ENCODE measurements at regions not wholly inside any gene's neighbourhood (a gene's known extent, or its start where the extent isn't known, plus 50 kb on each side); places are given as distances from the start of the nearest gene placed in this dataset.
"Not testable (repeated sequence)": the region's sequence is repeated elsewhere in the genome, so short reads cannot be mapped to it uniquely, and the experiment has no call there.

GRCh38 chr20:63145156-63145555, 70.8 kb downstream of the YTHDF1 start:
- DNase-seq (ENCODE audit: low read depth in 2 of 2) = no peak

DNA sequence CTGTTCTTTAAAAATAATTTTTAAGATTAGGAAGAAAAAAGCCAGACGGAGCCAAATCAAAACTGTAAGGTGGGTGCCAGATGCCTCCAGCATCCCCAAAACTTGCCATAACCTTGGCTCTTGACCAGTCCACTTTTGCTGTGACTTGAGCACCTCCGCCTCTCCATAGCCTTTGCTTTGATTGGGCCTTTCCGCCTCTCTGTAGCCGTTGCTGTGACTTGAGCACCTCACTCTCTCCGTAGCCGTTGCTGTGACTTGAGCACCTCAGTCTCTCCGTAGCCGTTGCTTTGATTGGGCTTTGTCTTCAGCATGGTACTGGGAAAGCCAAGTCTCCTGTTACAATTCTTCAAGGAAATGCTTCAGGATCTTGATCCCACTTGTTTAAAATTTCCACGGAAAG, 73.0 kb downstream of the YTHDF1 start:
- no peak for DNase-seq (ENCODE audit: low read depth in 2 of 2)

GRCh38 chr20:63141531-63141930, 74.4 kb downstream of the YTHDF1 start:
- no peak for DNase-seq (ENCODE audit: low read depth in 2 of 2)

DNA sequence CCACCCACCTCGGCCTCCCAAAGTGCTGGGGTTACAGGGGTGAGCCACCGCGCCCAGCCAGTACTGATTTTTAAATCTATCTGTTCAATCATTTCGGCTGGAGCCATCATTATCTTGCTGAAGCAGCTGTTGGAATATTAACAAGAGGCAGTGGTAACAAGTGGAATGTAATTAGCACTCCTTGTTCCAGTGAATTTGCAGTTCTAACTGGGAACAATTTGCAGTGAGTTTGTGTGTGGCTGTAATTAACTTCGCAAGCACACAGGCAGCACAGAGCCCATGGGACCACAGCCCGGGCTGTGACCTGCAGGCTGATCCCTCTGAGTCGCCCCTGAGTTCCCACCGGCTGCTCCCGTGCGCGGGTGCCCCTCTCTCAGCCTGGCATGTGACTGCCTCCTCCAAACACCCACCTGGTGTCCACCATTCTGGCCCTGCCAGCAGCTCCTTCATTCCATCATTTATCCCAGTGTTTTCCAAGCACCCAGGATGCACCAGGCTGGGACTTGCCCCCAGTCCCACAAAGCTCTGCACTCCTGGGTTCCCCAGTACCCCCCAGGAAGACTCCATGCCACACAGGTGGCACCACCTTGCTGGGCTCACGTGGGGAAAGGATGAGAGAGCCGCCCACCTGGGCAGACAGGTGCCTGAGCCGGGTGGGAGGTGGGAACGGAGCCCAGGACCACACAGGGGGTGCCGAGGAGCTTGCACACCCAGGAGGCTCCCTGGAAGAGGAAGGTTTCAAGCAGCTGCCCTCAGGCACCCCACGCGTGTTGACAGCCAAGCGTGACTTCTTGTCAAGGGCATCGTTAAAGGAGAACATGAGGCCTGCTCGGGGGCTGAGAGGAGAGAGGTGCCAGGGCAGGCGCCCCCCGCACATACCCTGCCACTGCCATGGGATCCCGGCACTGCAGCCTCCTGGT, 75.2 kb downstream of the YTHDF1 start:
- DNase-seq (ENCODE audit: low read depth in 2 of 2) = no peak

GRCh38 chr20:63139837-63140236, 76.1 kb downstream of the YTHDF1 start:
- no peak for DNase-seq (ENCODE audit: low read depth in 2 of 2)

DNA sequence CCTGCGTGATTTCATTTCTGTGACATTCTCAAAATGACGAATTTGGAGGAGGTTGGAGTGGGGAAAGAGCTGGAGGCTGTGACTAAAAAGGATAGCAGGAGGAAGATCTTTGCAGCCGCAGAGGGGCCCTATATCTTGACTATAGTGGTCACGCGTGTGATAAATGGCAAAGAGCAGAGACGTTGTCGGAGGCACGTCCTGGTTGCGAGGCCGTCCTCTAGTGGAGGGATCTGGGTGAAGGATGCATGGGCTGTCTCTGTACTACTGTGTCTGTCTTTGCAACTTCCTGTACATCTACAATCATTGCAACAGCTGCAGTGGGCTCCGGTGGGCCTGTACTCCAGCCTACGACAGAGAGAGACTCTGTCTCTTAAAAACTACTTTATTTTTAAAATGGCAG, 76.6 kb downstream of the YTHDF1 start:
- DNase-seq (ENCODE audit: low read depth in 2 of 2) = no peak

GRCh38 chr20:63138855-63139341, 77.0 kb downstream of the YTHDF1 start:
- DNase-seq (ENCODE audit: low read depth in 2 of 2) = no peak

DNA sequence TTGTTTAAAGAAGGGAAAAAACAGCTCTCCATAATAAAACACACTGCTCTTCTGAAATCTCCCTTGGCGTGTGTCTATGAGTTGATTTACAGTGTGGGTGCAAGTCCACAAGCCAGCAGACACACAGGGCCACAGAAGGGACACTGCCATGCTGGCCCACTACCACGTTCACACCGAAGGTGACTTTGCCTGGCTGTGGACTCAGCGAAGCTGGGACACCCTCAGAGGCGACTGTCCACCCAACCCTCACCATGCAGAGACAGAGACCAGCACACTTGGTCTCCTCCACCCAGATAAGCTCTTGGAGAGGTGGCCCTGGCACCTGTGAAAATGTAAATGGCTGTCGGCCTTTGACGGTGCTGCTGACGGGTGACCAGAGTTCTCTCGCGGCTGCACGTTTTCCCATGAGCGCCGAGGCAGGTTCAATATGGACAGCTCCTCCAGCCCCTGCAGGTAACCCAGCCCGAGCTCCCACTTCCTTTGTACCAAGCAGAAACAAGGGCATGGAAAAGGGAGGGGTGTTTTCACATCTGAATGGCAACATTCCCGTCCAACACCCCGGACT, 78.0 kb downstream of the YTHDF1 start:
- DNase-seq (ENCODE audit: low read depth in 2 of 2) = no peak

DNA sequence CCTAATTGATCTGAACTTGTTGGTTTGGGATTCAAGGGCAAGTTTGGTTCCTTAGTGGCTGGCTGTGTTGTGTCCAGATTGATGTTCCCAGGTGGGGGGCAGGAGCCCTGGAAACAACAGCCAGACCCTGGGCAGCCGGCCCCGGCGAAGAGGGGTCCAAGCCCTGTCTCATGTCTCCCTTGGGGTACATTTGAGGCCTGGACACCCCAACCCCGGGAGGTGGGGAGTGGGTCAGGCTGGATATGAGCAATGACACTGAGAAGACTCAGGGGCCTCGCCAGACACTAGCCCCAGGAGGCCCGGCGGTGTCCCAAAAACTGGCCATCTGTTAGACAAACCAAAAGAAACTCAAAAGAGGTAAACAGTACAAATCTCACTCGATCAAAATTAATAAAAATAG, 79.6 kb downstream of the YTHDF1 start:
- DNase-seq (ENCODE audit: low read depth in 2 of 2) = no peak

DNA sequence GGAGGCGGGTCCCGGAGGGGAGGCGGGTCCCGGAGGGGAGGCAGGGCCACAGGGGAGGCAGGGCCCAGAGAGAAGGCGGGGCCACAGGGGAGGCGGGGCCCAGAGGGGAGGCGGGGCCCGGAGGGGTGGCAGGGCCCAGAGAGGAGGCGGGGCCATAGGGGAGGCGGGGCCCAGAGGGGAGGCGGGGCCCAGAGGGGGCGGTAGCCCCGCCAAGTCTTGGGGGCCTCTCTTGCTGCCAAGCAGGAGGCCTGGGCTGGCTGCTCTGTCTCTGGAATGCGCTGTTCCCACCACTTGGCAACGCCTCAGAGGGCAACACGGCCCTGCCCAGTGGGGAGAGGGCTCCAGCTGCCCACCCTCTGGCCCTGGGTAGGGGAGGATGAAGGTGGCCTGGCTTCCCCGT, 80.5 kb downstream of the YTHDF1 start:
- no peak for DNase-seq (ENCODE audit: low read depth in 2 of 2)

- not testable (repeated sequence) for DNase-seq (ENCODE audit: low read depth in 2 of 2)
These were observed 81.1 kb downstream of the YTHDF1 start for GRCh38 chr20:63134711-63135361.

DNA sequence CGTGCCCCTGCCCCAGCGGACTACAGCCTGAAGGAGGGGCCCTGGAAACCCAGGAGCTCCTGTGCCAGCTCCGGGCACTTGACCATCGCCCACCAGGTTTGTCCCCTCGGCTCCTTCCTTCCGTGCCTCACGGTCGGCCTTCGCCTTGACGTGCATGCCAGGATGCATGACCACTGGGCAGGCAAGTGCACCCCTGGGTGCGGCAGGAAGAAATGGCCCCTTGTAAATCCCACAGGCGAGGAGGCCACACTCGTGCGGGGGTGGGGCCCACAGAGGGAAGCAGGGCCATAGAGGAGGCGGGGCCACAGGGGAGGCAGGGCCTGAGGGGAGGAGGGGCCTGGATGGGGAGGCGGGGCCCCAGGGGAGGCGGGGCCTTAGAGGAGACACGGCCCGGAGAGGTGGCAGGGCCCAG, 81.7 kb downstream of the YTHDF1 start:
- no peak for DNase-seq (ENCODE audit: low read depth in 2 of 2)

DNA sequence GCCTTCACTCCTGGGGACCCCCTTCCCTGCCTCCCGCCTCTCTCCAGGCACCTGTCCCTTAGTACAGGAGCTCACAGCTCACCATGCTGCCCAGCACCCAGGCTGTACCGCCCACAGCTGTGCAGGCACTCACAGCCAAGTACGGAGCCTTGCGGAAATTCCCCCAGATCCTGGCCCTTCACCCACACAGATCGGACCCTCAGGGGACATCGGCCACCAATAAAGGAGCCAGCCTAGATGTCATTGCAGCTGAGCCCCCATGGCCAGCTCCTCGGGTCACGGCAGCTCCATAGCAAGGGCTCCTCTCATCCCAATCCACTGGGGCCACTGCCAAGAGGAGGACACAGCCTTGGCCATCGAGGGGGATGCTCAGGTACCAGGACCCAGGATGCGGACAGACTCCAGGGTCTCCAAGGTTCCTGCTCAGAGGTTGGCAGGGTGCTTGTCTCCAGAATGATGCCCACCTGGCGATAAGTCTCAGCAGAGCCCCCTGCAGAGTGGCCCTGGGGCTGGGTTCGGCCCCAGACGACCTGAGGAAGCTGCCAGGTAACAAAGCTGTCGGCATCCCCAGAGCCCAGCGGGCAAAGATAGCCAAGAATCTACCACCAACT, 82.3 kb downstream of the YTHDF1 start:
- no peak for DNase-seq (ENCODE audit: low read depth in 2 of 2)

DNA sequence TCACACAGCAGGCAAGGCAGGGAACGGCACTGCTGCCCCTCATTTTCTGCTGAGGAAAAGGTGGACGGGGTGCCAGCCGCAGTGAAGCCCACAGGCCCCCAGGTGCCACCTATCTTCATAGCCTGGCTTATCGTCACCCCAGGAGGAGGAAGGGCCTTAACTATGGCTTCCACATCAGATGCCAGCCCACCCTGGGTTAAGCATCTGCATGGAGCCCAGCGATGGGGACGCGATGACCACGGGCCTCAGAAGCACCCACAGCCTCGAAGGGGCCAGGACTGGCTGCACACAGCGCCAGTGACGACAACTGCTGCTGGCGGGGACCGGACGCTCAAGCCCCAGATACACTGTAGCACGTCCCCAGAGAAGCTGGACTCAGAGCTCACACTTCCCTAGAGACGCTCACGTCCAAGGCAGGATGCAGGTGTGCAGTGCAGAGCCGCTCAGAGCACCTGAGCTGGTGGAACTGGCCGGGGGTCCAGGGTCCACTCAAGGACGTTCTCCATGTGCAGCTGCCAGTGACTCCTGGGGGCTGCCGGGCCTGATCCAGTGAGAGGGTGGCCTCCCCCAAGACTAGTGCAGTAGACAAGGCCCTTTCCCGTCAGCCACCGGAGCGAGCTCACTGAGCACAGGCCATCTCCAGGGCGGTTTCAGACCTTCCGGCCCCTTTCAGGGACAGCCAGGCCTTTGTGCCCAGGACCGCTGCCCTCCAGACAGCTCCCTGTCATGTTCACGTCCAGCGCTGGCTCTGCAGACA, 83.0 kb downstream of the YTHDF1 start:
- DNase-seq (ENCODE audit: low read depth in 2 of 2) = no peak

GRCh38 chr20:63132131-63132714, 83.7 kb downstream of the YTHDF1 start:
- no peak for DNase-seq (ENCODE audit: low read depth in 2 of 2)

GRCh38 chr20:63130658-63131577, 85.0 kb downstream of the YTHDF1 start:
- no peak for DNase-seq (ENCODE audit: low read depth in 2 of 2)

DNA sequence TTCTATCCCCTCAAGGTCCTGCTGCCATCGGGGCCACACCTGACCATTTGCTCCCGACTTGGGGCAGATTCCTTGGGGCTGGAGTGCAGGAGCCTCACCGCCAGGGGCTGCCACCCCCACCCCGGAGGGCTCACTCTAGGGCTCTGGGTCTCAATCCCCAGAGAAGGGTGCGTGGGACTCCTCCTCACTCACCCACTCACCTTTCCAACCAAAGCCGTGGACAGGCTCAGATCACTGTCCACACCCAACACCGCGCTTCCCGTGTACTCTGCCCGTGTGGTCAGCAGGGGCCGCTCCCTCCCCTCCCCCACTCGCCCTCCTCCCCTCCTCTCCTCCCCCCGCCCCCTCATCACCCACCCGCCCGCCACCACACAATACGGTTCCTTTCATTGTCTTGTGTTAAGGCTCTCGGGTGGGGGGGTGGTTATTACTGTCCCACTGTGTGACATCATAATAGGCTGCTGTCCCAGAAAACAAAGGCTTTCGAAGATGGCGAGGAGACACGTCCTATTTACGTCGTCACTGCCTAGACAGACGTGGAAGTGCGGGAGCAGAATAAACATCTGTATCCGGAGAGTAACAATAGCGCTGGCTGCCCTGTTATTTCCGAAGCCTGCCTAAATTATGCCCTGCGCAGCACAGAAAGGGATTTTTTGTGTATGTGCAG, 85.8 kb downstream of the YTHDF1 start:
- no peak for DNase-seq (ENCODE audit: low read depth in 2 of 2)

DNA sequence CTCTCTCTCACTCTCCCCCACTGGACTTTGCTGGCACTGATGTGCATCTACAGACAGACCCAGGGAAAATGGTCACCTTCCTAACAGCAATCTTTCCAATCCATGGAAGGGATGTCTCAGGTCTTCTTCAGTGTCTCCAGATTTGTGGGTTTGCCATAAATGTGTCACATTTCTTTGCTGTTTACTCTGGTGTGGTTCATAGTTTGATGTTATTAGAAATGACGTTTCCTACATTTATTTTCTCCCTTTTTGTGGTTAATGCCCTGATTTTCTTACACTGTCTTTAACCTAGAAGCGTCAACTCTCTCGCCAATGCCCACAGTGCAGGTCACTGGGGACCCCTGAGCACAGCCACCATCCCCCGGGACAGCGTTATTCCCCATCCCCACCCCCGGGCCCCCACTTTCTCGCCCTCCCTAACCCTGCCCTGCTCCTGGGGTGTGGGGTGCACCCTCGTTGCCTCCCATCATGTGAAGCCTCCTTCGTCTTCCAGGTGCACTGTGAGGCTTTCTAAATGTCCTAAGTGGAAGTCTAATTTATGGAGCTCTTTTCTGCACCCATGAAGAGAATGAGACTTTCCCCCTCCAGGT, 86.5 kb downstream of the YTHDF1 start:
- DNase-seq (ENCODE audit: low read depth in 2 of 2) = no peak

- no peak for DNase-seq (ENCODE audit: low read depth in 2 of 2)
These were observed 87.0 kb downstream of the YTHDF1 start for GRCh38 chr20:63128956-63129355.
